ENCODE measurements at regions not wholly inside any gene's neighbourhood (a gene's known extent, or its start where the extent isn't known, plus 50 kb on each side); places are given as distances from the start of the nearest gene placed in this dataset.
A peak's percentile ranks its signal among the peaks of the same experiment; 100 is the strongest.
"Not testable (repeated sequence)": the region's sequence is repeated elsewhere in the genome, so short reads cannot be mapped to it uniquely, and the experiment has no call there.

GRCh38 chr3:6739288-6739687, 121.6 kb upstream of the GRM7 start:
- DNase-seq, result no peak

DNA sequence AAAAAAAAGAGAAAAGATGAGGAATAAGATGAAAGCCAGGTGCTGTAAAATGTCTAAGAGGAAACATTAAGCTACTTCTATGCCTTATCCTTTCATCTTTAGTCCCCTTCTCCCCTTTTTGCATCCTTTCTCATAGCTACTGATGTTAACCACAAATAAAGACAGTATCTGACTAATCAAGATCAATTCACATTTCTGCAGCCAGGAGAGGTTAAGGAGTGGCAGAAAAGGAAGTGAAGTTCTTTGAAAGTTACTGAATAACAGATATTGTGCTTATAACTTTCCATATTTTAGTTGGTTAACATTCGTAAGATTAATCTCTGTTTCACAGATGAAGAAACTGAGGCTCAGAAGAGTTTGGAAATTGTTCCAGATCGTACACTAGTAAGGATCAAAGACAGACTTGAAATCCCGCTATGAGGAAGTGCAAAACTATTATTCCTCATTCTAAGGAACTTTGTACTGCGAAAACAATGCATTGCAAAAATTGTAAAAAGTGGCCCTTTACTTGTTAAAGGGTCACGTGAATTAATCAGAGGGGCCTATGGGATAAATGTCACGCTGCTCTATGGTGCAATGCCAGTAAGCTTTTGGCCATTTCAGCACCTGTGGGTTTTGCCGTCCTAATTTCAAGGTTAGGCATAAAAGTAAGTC, 117.7 kb upstream of the GRM7 start:
- no peak for DNase-seq

GRCh38 chr3:6746443-6746842, 114.5 kb upstream of the GRM7 start:
- no peak for DNase-seq

DNA sequence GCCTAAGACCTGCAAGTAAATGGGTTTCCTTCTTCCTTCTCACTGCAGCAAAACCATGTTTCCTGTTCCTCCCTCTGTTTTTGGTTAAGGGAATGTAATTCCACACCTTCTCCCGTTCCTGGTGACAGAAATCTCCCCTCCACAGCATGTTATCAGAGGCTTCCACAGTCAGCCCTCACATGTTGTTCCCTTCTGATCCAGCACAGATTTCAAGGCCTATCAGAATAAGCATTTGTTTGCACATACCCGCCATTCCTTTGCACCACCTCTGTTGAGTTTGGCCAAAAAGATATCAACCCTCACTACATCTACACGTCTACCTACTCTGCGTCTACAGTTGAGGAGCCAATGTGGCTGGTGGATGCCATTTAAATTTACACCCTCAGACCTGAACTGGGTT, 113.9 kb upstream of the GRM7 start:
- no peak for DNase-seq

GRCh38 chr3:6750782-6751181, 110.1 kb upstream of the GRM7 start:
- DNase-seq, result no peak

DNA sequence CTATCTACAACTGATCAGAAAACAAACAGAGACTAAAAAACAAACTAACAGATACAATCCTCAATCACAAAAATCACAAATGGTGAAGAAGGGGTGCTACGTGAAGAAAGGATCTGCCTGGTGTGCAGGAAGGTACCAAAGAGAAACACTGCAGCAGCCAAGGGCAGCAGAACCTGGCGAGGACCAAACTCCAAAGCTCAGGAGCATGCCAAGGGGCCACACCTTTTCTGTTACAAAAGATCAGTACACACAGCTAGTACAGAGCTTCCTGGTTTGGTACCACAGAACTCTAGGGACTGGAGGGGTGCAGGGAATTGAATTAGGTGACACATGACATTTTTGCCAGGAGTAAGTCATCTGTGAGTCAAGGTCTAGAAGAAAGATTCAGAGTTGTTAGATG, 107.4 kb upstream of the GRM7 start:
- no peak for DNase-seq

DNA sequence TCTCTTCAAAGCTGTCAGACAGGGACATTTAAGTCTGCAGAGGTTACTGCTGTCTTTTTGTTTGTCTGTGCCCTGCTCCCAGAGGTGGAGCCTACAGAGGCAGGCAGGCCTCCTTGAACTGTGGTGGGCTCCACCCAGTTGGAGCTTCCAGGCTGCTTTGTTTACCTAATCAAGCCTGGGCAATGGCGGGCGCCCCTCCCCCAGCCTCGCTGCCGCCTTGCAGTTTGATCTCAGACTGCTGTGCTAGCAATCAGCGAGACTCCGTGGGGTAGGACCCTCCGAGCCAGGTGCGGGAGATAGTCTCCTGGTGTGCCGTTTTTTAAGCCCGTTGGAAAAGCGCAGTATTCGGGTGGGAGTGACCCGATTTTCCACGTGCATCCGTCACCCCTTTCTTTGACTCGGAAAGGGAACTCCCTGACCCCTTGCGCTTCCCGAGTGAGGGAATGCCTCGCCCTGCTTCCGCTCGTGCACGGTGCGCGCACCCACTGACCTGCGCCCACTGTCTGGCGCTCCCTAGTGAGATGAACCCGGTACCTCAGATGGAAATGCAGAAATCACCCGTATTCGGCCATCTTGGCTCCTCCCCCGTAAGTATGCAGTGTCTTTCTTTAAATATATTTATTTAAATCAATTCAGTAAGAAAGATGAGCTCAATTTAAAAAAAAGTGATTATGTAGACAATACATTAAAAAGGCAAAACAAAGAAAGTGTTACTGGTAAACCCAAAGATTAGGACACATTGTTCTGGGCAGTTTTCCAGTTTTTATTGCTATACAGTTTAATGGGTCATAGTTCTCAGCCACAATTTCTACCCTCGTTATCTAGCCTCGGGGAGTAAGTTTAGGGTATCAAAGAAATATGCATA, 91.2 kb upstream of the GRM7 start:
- DNase-seq, result not testable (repeated sequence)

- DNase-seq, result no peak
These were observed 90.6 kb upstream of the GRM7 start for GRCh38 chr3:6770397-6770690.

DNA sequence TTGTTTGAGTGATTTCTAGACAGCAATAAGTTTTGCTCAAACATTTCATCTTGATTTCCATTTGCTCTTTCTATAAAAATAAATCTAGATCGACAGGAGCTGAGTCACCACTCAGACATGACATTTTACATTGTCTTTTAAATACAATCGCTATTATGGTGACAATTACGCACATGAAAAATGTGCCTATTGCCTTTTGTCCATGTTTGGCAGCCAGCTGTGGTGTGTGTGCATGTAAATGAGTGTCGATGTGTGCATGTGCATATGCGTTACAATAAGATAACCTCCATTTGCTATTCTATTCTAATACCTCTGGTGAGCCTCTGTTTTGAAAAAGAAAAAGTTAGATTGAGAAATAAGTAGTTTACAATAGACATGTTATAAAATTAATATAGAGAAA, 89.7 kb upstream of the GRM7 start:
- DNase-seq, result no peak

GRCh38 chr3:6779140-6779539, 81.8 kb upstream of the GRM7 start:
- DNase-seq, result no peak

GRCh38 chr3:6781092-6781491, 79.8 kb upstream of the GRM7 start:
- no peak for DNase-seq

DNA sequence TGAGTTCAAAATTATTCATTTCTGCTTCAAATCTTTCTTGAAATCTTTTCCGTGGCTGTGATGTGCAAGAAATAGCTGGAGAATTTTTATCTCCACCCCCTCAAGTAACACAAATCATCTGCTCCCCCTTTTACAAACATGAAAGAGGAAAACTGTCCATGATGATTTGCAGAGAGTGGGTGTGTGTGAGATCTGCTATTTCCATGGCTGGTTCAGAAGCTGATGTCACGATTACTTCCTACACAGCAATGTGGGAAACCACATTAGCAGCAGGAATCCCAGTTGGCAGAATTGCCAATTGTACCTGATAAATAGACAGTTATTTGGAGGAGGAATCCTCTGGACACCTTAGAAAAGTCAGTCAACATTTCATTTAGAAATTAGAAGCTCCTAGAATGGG, 75.2 kb upstream of the GRM7 start:
- no peak for DNase-seq

GRCh38 chr3:6791161-6791560, 69.8 kb upstream of the GRM7 start:
- no peak for DNase-seq

DNA sequence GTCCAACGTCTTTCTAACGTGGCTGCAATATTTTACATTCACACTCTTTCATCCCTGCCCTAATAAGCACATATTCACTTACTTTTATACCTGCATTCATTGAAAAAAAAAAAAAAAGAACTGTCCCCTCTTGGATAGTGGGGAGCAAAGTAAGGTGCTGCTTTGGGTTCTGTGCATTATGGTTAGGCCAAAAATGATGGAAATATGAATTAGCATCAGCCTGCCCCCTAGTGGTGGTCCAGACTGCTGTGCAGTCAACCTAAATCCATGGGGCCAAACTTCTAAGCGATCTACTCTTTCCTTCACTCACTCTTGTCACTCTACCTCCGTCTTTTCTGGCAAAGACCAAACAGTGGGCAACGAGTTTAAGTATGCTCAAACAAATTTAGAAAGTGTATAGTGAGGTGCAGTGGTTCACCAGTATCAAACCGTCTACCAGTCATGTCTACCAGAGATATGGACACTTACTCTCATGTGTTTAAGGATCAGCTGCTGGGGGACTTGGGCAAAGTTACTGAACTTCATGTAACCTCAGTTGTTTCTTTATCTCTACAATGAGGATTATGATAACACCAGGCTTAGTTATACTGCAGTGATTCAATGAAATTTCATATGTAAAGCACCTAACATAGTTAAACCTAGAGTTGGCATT, 61.5 kb upstream of the GRM7 start:
- peak; percentile 2 for DNase-seq

DNA sequence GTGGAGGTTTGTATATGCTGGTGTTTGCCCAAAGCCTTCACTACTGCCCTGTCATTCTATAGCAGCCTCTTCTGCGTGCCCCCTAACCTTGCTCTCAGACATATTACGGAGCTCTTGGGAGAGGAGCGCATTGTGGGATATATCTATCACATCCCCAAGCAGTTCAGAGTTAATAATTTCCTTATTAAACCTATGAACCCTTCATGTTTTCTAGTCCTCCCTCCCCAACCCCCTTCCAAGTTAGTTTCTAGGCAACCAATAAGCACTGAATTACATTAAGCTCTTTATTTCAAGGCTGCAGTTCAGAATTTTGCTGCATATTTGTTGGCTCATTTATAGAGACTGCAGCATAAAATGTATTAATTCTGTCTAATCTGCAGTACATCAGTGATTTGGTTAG, 57.3 kb upstream of the GRM7 start:
- DNase-seq, result no peak

- DNase-seq, result no peak
These were observed 55.7 kb upstream of the GRM7 start for GRCh38 chr3:6805236-6805635.

GRCh38 chr3:6806991-6807390, 53.9 kb upstream of the GRM7 start:
- no peak for DNase-seq

- no peak for DNase-seq
These were observed 52.8 kb upstream of the GRM7 start for GRCh38 chr3:6807967-6808588.

DNA sequence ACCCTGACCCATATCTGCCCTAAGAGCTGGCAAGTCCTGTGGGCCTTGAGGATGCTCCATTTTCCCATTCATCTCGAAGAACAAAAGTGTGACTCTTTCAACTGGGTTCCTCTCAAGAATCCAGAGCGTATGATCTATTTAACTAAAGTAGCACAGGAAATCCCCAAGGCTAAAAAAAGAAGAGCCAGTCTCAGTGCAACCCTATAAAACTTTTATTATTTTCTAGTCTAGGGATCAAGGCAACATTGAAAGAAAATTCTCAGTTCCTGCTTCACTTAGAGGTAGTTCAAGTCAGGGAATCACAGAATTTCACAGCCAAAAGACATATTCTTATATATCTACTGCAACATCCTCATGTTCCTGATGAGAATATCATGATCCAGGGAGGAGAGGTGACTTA, 51.6 kb upstream of the GRM7 start:
- DNase-seq, result no peak

Measured in CD4-positive, alpha-beta T cell treated with Interleukin-4 for 4 hours (primary cell).